ENCODE measurements at regions not wholly inside any gene's neighbourhood (a gene's known extent, or its start where the extent isn't known, plus 50 kb on each side); places are given as distances from the start of the nearest gene placed in this dataset.

- H3K27me3 ChIP-seq: no peaks in the 10 kb centered on the region
- H3K36me3 ChIP-seq: no peaks in the 10 kb centered on the region
- H3K9me3 ChIP-seq: no peaks in the 10 kb centered on the region
- H3K4me3 ChIP-seq: no peak overlapping the region
- TF ChIP-seq POLR2A (IDR thresholded peaks at IDR 0.05): no peak
- no peak for TF ChIP-seq EP300 (IDR thresholded peaks at IDR 0.05)
- TF ChIP-seq, protein P1, sequence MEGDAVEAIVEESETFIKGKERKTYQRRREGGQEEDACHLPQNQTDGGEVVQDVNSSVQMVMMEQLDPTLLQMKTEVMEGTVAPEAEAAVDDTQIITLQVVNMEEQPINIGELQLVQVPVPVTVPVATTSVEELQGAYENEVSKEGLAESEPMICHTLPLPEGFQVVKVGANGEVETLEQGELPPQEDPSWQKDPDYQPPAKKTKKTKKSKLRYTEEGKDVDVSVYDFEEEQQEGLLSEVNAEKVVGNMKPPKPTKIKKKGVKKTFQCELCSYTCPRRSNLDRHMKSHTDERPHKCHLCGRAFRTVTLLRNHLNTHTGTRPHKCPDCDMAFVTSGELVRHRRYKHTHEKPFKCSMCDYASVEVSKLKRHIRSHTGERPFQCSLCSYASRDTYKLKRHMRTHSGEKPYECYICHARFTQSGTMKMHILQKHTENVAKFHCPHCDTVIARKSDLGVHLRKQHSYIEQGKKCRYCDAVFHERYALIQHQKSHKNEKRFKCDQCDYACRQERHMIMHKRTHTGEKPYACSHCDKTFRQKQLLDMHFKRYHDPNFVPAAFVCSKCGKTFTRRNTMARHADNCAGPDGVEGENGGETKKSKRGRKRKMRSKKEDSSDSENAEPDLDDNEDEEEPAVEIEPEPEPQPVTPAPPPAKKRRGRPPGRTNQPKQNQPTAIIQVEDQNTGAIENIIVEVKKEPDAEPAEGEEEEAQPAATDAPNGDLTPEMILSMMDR (IDR thresholded peaks at IDR 0.05): no peak
- no peak for TF ChIP-seq POLR2AphosphoS5 (IDR thresholded peaks at IDR 0.05)
- intact Hi-C loops (cut with DNase I): no loop called here
- H3K4me1 ChIP-seq: no peaks in the 10 kb centered on the region
- no peak overlapping the region for H3K27ac ChIP-seq
- DNase-seq: no peak
- 50% methylated on average over 3 of the region's 3 CpGs for WGBS, 2 donors
Measured at GRCh38 chr6:42512579-42512978, 51.2 kb upstream of the UBR2 start.

DNA sequence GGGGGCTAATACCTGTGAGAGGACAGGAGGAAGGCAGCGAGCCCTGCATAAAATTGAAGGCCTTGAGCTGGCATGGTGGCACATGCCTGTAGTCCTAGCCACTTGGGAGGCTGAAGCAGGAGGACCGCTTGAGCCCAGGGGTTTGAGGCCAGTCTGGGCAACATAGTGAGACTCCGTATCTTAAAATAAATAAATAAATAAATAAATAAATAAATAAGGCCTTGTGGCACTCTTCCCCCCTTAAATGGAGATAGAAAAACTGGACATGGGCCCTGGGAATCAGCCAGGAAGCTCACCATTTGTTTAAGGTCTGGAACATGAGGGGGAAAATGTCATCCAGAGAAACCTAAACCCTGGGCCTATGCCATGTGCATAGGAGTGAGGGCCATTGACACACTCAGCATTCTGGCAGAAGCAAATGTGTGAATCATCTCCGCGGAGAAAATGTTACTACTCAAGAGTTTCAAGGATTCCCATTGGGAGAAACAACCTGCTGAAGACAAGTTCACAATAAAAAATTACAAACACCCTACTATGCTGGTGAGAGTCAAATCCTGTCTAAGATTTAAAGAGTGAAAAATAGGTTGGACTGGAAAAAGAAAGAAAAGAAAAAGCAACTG is 51.9 kb upstream of the UBR2 start:
- DNase-seq: no peak
- no peak for TF ChIP-seq EP300 (IDR thresholded peaks at IDR 0.05)
- TF ChIP-seq, protein P1 (IDR thresholded peaks at IDR 0.05): no peak
- TF ChIP-seq POLR2AphosphoS5 (IDR thresholded peaks at IDR 0.05): no peak
- TF ChIP-seq POLR2A (IDR thresholded peaks at IDR 0.05): no peak
- Histone ChIP-seq H3K4me1 (no peaks in the 10 kb centered on the region), H3K9me3 (no peaks in the 10 kb centered on the region), H3K27ac (no peak overlapping the region), H3K27me3 (no peaks in the 10 kb centered on the region), H3K36me3 (no peaks in the 10 kb centered on the region), H3K4me3 (no peak overlapping the region)
- intact Hi-C loops (cut with DNase I): no loop called here
- WGBS, 2 donors: 91% methylated on average over 5 of the region's 5 CpGs

DNA sequence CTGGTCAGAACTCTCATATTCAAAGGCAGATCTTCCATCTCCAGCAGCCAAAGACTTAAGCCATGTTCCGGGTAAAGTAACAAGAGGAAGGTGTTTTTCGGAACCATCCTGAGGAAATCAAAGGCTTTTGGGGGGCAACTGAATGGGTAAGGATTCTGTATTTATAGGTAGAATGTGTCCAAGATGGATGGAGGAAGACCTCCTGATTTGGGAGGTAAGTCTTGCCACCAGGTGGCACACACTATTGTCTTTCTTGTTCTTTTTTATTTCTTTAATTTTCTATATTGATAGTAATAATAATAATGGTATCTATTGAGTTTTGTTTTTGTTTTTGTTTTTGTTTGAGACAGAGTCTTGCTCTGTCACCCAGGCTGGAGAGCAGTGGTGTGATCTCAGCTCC is 53.0 kb upstream of the UBR2 start:
- TF ChIP-seq POLR2AphosphoS5 (IDR thresholded peaks at IDR 0.05): no peak
- TF ChIP-seq, protein P1 (IDR thresholded peaks at IDR 0.05): no peak
- TF ChIP-seq POLR2A (IDR thresholded peaks at IDR 0.05): no peak
- TF ChIP-seq EP300 (IDR thresholded peaks at IDR 0.05): no peak
- Histone ChIP-seq H3K36me3 (no peaks in the 10 kb centered on the region), H3K9me3 (no peaks in the 10 kb centered on the region), H3K4me3 (no peak overlapping the region), H3K4me1 (no peaks in the 10 kb centered on the region), H3K27ac (no peak overlapping the region), H3K27me3 (no peaks in the 10 kb centered on the region)
- WGBS, 2 donors: 88 to 91% methylated on average over 2 of the region's 2 CpGs
- no peak for DNase-seq
- intact Hi-C loops (cut with DNase I): no loop called here

DNA sequence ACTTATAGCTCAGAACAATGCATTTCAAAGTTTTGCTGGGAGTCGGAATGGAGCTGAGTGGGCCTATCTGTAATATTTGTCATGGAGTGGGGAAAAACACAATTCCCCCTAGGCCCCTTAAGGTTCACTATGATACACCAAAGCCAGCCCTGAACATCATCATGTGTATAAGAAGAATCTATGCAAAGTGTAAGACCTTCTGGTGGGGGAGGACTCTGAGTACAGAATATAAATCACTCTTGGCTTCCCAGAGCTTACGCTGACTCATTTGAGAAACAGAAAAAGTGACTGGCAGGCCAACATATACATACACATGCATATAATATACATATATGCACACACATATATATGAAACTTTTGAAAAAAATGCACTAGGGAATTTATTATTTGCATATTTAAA is 54.1 kb upstream of the UBR2 start:
- Histone ChIP-seq H3K9me3 (no peaks in the 10 kb centered on the region), H3K4me3 (no peak overlapping the region)
- intact Hi-C loops (cut with DNase I): no loop called here

More for the DNA sequence above, 54.1 kb upstream of the UBR2 start:
- no peaks in the 10 kb centered on the region for H3K27me3 ChIP-seq
- 90 to 91% methylated on average over 2 of the region's 2 CpGs for WGBS, 2 donors
- no peak overlapping the region for H3K27ac ChIP-seq
- no peaks in the 10 kb centered on the region for H3K4me1 ChIP-seq
- H3K36me3 ChIP-seq: no peaks in the 10 kb centered on the region
- TF ChIP-seq, protein P1 (IDR thresholded peaks at IDR 0.05): no peak
- TF ChIP-seq EP300 (IDR thresholded peaks at IDR 0.05) (no peak), POLR2AphosphoS5 (IDR thresholded peaks at IDR 0.05) (no peak), POLR2A (IDR thresholded peaks at IDR 0.05) (no peak)
- DNase-seq: no peak

Data from sigmoid colon (tissue), 6 donors.